Mucosa of descending colon (tissue), 3 donors: ENCODE measurements at regions not wholly inside any gene's neighbourhood (a gene's known extent, or its start where the extent isn't known, plus 50 kb on each side); places are given as distances from the start of the nearest gene placed in this dataset.

Source experiments
- ATAC-seq: fragments of 200-7000 bp; cut with Tn5 transposase; one replicate; pipeline ENCODE4 v1.9.1; 2020; ENCODE audit warnings: mild to moderate bottlenecking, moderate library complexity
- DNase-seq, 3 donors: peaks; one replicate each; pipeline ENCODE4 v3.0.0-alpha.2; 2020
- H3K36me3 ChIP-seq: fragments of 200-600 bp; one replicate; pipeline ENCODE4 v1.8.0; 2021; ENCODE audit warnings: low read depth, mild to moderate bottlenecking
- H3K4me1 ChIP-seq: fragments of 200-600 bp; one replicate; pipeline ENCODE4 v1.8.0; 2021; ENCODE audit warnings: low read depth, mild to moderate bottlenecking
- H3K4me3 ChIP-seq: fragments of 200-600 bp; one replicate; pipeline ENCODE4 v1.8.0; 2021; ENCODE audit warnings: mild to moderate bottlenecking
- H3K9me3 ChIP-seq: fragments of 200-600 bp; one replicate; pipeline ENCODE4 v1.8.0; 2021; ENCODE audit warnings: mild to moderate bottlenecking
- CTCF ChIP-seq: fragments of 200-600 bp; IDR thresholded peaks from one replicate; pipeline ENCODE4 v1.8.0; 2022; ENCODE audit warnings: antibody characterized with exemption, mild to moderate bottlenecking
- intact Hi-C, 2 donors: fragments of 100-400 bp; cut with DNase I in 1 of 2; cut with micrococcal nuclease in 1 of 2; formaldehyde crosslinking; loops; one replicate each; pipeline versions ENCODE4 v1.11.0 to v1.11.1; 2022; cut with DNase I, micrococcal nuclease
- donor health status: DM: no; HTN: no; CAD: no; lungs with moderate emphysema.
- donor health status: DM: no; HTN: no; CAD: no.
- donor health status: DM: no; HTN: yes; CAD: no.

GRCh38 chr12:126201981-126202537 is 1136.8 kb downstream of the AACS start:
- intact Hi-C loops = no loop called here
- H3K9me3 ChIP-seq = peaks cover 23% of the 10 kb centered on the region
- no peak for TF ChIP-seq CTCF
- no peak for DNase-seq
- no peak for ATAC-seq
- no peaks in the 10 kb centered on the region for H3K4me1 ChIP-seq
- H3K4me3 ChIP-seq = no peak overlapping the region
- no peaks in the 10 kb centered on the region for H3K36me3 ChIP-seq

GRCh38 chr12:126204326-126204725 is 1139.1 kb downstream of the AACS start:
- Histone ChIP-seq H3K4me1 (no peaks in the 10 kb centered on the region), H3K9me3 (peaks cover 31% of the 10 kb centered on the region), H3K4me3 (no peak overlapping the region), H3K36me3 (no peaks in the 10 kb centered on the region)
- intact Hi-C loops = no loop called here
- ATAC-seq (no peak), DNase-seq (no peak)
- no peak for TF ChIP-seq CTCF

- TF ChIP-seq CTCF = no peak
- Histone ChIP-seq H3K36me3 (no peaks in the 10 kb centered on the region), H3K4me1 (no peaks in the 10 kb centered on the region), H3K9me3 (peaks cover 36% of the 10 kb centered on the region), H3K4me3 (no peak overlapping the region)
- no peak for DNase-seq
- no peak for ATAC-seq
- intact Hi-C loops = no loop called here
Measured at GRCh38 chr12:126210026-126210425, 1144.8 kb downstream of the AACS start.

- intact Hi-C loops = no loop called here
- Histone ChIP-seq H3K9me3 (peaks cover 32% of the 10 kb centered on the region), H3K4me3 (no peak overlapping the region), H3K4me1 (no peaks in the 10 kb centered on the region), H3K36me3 (no peaks in the 10 kb centered on the region)
- no peak for ATAC-seq
- no peak for TF ChIP-seq CTCF
- DNase-seq = no peak
Measured at GRCh38 chr12:126210448-126210847, 1145.2 kb downstream of the AACS start.

- Histone ChIP-seq H3K9me3 (peaks cover 18% of the 10 kb centered on the region), H3K4me3 (no peak overlapping the region), H3K36me3 (no peaks in the 10 kb centered on the region), H3K4me1 (no peaks in the 10 kb centered on the region)
- intact Hi-C loops = no loop called here
- TF ChIP-seq CTCF = no peak
- ATAC-seq (no peak), DNase-seq (no peak)
Measured at GRCh38 chr12:126212824-126213223, 1147.6 kb downstream of the AACS start.

GRCh38 chr12:126218697-126219096 is 1153.5 kb downstream of the AACS start:
- H3K4me3 ChIP-seq = no peak overlapping the region
- H3K4me1 ChIP-seq = no peaks in the 10 kb centered on the region
- ATAC-seq (no peak), DNase-seq (no peak)
- H3K36me3 ChIP-seq = no peaks in the 10 kb centered on the region
- TF ChIP-seq CTCF = no peak
- intact Hi-C loops = no loop called here
- H3K9me3 ChIP-seq = peaks cover 25% of the 10 kb centered on the region
